ENCODE measurements at regions not wholly inside any gene's neighbourhood (a gene's known extent, or its start where the extent isn't known, plus 50 kb on each side); places are given as distances from the start of the nearest gene placed in this dataset.

GRCh38 chr7:136530831-136531230, 337.6 kb upstream of the CHRM2 start:
- H3K4me3 ChIP-seq (ENCODE audit: low read length) = no peak overlapping the region
- no peak for TF ChIP-seq ZNF274 (IDR thresholded peaks at IDR 0.05; ENCODE audit: low read depth, low read length)

- TF ChIP-seq ZNF274 (IDR thresholded peaks at IDR 0.05; ENCODE audit: low read depth, low read length) = no peak
- H3K4me3 ChIP-seq (ENCODE audit: low read length) = no peak overlapping the region
Observed at GRCh38 chr7:136528329-136528728, 340.1 kb upstream of the CHRM2 start.

- no peak overlapping the region for H3K4me3 ChIP-seq (ENCODE audit: low read length)
- no peak for TF ChIP-seq ZNF274 (IDR thresholded peaks at IDR 0.05; ENCODE audit: low read depth, low read length)
Observed at GRCh38 chr7:136527554-136527953, 340.9 kb upstream of the CHRM2 start.

GRCh38 chr7:136526408-136527105, 341.9 kb upstream of the CHRM2 start:
- no peak overlapping the region for H3K4me3 ChIP-seq (ENCODE audit: low read length)
- no peak for TF ChIP-seq ZNF274 (IDR thresholded peaks at IDR 0.05; ENCODE audit: low read depth, low read length)

- no peak for TF ChIP-seq ZNF274 (IDR thresholded peaks at IDR 0.05; ENCODE audit: low read depth, low read length)
- H3K4me3 ChIP-seq (ENCODE audit: low read length) = no peak overlapping the region
Observed at GRCh38 chr7:136523571-136523970, 344.9 kb upstream of the CHRM2 start.

GRCh38 chr7:136517971-136518370, 350.5 kb upstream of the CHRM2 start:
- no peak overlapping the region for H3K4me3 ChIP-seq (ENCODE audit: low read length)
- TF ChIP-seq ZNF274 (IDR thresholded peaks at IDR 0.05; ENCODE audit: low read depth, low read length) = no peak

- H3K4me3 ChIP-seq (ENCODE audit: low read length) = no peak overlapping the region
- TF ChIP-seq ZNF274 (IDR thresholded peaks at IDR 0.05; ENCODE audit: low read depth, low read length) = no peak
Observed at GRCh38 chr7:136514776-136515175, 353.7 kb upstream of the CHRM2 start.

- no peak for TF ChIP-seq ZNF274 (IDR thresholded peaks at IDR 0.05; ENCODE audit: low read depth, low read length)
- no peak overlapping the region for H3K4me3 ChIP-seq (ENCODE audit: low read length)
Observed at GRCh38 chr7:136513744-136514143, 354.7 kb upstream of the CHRM2 start.

- no peak overlapping the region for H3K4me3 ChIP-seq (ENCODE audit: low read length)
- TF ChIP-seq ZNF274 (IDR thresholded peaks at IDR 0.05; ENCODE audit: low read depth, low read length) = no peak
Observed at GRCh38 chr7:136509466-136509865, 359.0 kb upstream of the CHRM2 start.

GRCh38 chr7:136502162-136502561, 366.3 kb upstream of the CHRM2 start:
- TF ChIP-seq ZNF274 (IDR thresholded peaks at IDR 0.05; ENCODE audit: low read depth, low read length) = no peak
- no peak overlapping the region for H3K4me3 ChIP-seq (ENCODE audit: low read length)

GRCh38 chr7:136501151-136501550, 367.3 kb upstream of the CHRM2 start:
- no peak for TF ChIP-seq ZNF274 (IDR thresholded peaks at IDR 0.05; ENCODE audit: low read depth, low read length)
- no peak overlapping the region for H3K4me3 ChIP-seq (ENCODE audit: low read length)

GRCh38 chr7:136496551-136496950, 371.9 kb upstream of the CHRM2 start:
- TF ChIP-seq ZNF274 (IDR thresholded peaks at IDR 0.05; ENCODE audit: low read depth, low read length) = no peak

GRCh38 chr7:136495081-136495480, 373.4 kb upstream of the CHRM2 start:
- no peak for TF ChIP-seq ZNF274 (IDR thresholded peaks at IDR 0.05; ENCODE audit: low read depth, low read length)
- no peak overlapping the region for H3K4me3 ChIP-seq (ENCODE audit: low read length)

More at GRCh38 chr7:136496551-136496950, 371.9 kb upstream of the CHRM2 start:
- H3K4me3 ChIP-seq (ENCODE audit: low read length) = no peak overlapping the region

- TF ChIP-seq ZNF274 (IDR thresholded peaks at IDR 0.05; ENCODE audit: low read depth, low read length) = no peak
- H3K4me3 ChIP-seq (ENCODE audit: low read length) = no peak overlapping the region
Observed at GRCh38 chr7:136492366-136492765, 376.1 kb upstream of the CHRM2 start.

- no peak overlapping the region for H3K4me3 ChIP-seq (ENCODE audit: low read length)
- TF ChIP-seq ZNF274 (IDR thresholded peaks at IDR 0.05; ENCODE audit: low read depth, low read length) = no peak
Observed at GRCh38 chr7:136489808-136490207, 378.6 kb upstream of the CHRM2 start.

GRCh38 chr7:136480901-136481300, 387.6 kb upstream of the CHRM2 start:
- no peak overlapping the region for H3K4me3 ChIP-seq (ENCODE audit: low read length)
- no peak for TF ChIP-seq ZNF274 (IDR thresholded peaks at IDR 0.05; ENCODE audit: low read depth, low read length)
